ENCODE measurements at regions not wholly inside any gene's neighbourhood (a gene's known extent, or its start where the extent isn't known, plus 50 kb on each side); places are given as distances from the start of the nearest gene placed in this dataset.
"Not testable (repeated sequence)": the region's sequence is repeated elsewhere in the genome, so short reads cannot be mapped to it uniquely, and the experiment has no call there.

DNA sequence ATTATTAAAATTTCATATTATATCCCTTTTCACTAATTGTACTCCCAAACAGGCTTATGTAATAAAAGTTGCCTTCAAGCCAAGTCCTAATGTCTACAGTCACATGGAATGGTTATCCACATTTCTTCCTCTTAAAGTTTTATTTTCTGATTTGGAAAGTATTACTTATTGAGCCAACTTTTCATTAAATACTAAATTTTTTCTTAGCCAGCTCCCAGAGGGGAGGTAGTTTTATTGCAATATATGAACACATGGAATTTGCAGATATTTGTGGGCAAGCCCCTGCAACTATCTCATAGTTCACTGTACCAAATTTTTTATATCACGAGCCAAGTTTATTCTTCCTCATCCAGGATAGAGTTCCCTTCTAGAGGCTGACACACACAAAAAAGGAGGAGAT lies 332.8 kb upstream of the PTGER4 start:
- DNase-seq: no peak

DNA sequence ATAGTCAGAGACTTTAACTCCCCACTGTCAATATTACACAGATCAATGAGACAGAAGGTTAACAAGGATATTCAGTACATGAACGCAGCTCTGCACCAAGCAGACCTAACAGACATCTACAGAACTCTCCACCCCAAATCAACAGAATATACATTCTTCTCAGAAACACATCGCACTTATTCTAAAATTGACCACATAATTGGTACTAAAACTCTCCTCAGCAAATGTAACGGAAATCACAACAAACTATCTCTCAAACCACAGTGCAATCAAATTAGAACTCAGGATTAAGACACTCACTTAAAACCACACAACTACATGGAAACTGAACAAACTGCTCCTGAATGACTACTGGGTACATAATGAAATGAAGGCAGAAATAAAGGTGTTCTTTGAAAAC lies 341.3 kb upstream of the PTGER4 start:
- not testable (repeated sequence) for DNase-seq

DNA sequence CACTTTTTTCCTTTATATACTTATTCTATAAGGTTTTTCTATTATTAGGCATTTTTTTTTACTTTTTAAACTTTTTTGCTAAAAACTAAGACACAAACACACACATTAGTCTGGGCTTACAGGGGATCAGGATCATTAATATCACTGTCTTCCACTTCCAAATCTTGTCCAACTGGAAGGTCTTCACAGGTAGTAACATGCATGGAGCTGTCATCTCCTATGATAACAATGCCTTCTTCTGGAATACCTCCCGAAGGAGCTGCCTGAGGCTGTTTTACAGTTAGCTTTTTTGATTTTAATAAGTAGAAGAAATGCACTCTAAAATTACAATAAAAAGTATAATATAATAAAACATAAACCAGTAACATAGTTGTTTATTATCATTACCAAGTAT lies 345.5 kb upstream of the PTGER4 start:
- no peak for DNase-seq

DNA sequence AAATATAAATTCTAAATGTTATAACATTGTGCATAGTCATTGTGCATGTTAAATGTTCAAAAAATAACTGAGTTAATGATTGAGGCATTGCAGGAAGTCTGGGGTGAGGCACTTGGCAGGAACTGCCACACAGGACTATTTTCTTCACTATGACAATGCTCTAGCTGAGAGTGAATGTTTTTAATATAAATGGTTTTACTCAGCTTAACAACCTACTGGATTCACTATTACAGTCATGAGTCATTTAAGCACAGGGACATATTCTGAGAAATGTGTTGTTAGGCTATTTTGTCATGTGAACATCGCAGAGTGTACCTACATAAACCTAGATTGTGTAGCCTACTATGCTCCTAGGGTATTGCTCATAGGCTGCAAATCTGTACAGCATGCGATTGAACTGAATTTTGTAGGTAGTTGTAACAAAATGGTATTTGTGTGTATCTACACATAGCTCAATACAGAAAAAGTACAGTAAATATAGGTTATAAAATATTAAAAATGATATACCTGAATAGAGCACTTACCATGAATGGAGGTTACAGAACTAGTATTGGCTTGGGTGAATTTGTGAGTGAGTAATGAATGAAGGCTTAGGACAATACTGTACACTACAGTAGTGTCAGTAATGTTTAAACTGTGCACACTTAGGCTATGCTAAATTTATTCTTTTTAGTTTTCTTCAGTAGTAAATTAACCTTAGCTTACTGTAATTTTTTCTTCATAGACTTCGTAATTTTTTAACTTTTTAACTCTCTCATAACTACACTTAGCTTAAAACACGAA lies 346.1 kb upstream of the PTGER4 start:
- no peak for DNase-seq

DNA sequence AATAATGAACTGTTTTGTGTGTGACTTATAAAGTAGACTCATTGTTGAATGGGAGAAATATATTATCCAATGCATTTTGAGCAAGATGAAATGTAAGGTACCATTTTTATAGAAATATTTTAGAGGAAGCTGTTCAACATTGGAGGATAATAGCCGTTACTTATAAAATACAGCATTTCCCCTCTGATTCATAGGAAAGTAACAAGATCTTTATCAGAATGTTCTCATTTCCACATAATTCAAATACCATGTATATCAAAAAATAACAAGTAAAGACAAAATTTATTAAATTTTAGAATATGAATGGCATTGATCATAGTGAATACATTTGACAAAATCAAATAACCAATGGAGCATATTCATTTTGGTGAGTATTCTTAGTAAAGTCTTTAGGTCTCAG lies 346.7 kb upstream of the PTGER4 start:
- no peak for DNase-seq

DNA sequence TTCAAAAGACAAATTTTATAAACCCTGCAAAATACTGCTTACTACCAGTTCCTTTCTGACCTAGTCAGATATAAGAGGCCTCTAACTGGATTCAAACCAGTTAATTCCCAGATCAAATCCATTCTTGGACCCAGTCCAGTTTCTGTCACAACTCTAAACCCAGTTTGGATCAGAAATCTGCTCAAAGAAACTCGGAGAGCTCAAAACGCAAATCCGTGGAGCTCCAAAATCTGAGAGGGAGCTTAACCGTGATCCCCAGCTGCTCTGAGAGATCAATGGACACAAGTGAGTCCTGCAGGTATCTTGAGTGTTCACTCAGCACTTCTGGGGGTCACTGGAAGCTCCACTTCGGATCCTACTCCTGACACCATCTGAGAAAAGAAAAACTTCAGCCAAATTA lies 348.1 kb upstream of the PTGER4 start:
- DNase-seq: no peak

DNA sequence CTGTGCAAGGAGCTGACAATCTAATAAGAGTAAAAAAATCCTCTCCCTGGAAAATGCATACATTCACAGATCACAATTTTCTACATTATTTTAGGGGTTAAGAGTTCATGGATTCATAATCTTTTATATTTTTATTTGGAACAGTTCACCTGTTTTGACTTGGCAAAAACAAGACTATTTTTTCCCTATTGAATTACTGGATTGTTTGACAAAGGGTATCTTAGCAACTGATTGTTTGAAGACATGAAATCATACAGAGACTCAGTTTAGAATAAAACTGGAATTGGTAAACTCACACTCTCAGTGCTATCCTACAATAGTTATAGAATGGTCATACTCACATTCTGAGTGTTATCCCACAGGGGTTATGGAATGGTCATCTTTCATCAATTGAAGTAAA lies 358.2 kb upstream of the PTGER4 start:
- DNase-seq: no peak

DNA sequence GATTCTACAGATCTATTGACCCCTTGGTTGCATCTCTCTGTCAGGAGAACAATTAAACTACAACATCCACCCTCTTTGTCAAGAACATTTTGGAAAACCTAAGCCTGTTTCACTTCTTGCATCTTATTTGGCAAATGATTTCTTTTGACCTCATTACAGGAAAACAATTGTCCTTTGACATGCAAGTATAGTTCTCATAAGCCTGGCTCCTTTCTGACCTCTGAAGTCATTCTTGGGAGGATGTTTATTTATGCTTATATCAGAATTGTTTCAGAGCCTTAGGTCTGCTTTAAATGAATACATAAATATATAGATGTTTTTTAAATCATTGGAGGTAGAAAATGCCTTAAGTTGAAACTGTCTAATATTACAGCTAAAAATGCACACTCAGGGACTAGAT lies 361.3 kb upstream of the PTGER4 start:
- DNase-seq: no peak

DNA sequence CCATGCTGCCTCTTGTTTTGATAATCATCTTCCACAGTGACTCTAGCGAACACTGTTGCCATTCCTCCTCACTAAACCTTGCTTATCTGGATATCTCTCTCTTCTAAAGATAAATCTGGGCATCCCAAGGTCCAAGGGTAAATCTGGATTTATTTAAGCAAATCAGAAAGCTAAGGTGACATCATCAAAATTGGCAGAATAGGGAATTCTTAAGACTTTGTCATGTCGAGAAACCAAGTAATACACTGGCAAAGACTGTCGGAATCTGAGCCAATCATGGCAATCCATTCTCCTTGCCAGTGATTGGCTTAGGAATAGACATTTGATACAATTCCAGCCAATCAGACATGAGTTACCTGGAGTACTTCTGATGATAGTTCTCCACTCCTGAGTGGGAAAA lies 362.7 kb upstream of the PTGER4 start:
- no peak for DNase-seq

DNA sequence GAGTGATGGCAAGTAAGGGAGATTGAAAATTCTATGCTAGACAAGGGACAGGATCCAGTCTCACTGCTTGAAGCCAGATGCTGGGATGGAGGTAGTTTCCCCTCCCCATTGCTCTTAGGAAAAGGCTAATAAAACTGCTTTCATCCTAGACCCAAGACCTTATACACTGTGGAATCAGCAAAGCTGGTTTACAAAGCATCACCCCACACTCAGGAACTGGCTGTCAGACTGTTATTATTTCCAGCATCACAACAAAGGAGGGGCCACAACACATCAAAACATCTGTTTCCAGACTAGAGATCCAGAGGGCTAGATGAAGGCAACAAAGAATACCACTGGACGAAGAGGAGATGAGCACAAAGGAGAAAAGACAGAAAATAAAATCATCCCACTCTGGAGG lies 364.6 kb upstream of the PTGER4 start:
- no peak for DNase-seq

DNA sequence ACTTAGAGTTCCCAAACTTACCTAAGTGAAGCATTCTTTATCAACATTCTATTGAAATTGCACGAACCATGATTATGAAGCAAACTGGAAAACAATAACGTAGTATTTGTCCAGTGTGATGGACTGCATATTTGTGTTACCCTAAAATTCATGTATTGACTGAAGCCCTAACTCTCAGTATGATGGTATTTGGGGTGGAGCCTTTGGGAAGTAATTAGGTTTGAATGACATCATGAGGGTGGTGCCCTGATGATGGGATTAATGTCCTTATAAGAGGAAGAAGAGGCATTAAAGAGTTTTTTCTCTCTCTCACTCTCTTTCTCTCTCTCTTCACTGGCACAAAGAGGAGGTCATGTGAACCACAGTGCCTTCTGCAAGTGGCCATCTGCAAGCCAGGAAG lies 365.4 kb upstream of the PTGER4 start:
- no peak for DNase-seq

DNA sequence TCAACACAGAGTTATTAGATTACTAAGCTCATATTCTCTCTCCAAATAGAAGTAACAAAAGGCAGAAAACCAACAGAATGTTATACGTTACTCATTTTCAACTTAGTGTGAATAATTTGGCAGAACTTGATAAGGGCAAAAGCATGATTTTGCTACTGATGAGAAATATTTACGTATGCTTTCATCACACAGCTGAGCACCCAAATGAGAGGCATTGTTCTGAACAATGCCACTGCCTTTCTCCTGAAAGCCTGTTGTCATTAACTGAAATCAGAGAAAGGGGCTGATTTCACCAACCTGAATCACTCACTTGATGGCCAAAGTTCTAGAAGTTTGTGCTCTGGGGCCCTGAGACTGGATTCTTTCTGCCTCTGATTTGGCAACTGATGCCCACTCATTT lies 367.5 kb upstream of the PTGER4 start:
- DNase-seq: no peak

DNA sequence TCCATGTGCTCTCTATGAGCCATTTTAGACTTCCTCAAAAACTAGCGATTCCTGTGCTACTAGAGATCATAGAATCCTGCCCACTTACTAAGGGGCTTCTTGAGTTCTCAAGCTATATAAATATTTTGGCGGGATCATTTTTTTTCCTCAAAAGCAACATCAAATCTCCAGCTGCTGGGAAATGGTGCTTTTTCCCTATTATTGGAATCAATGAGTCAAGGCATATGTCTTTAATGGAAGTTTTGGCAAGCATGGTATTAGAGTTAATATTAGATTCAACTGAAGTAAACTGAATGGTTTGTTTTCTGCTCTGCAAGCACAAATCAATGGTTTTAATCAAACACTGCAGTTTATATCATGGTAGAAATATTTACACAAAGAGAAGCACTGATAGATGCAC lies 369.9 kb upstream of the PTGER4 start:
- no peak for DNase-seq

DNA sequence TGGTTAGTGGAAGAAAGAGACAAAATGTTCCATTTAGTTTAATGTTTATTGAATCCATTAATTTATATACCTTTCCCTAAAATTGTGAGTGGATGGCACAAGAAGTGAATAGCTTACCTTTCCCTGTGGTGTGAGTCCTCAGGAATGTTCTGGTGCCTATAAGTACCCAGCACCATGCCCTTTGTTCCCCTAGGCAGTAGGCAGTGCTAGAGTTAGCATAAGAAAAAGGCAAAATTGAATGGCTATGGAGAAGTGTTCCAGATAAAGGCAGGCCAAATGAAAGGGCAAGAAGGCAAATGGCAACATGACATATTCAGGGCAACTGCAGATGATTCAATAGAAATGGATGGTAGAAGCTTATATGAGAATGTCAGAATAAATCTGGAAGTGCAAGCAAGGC lies 370.8 kb upstream of the PTGER4 start:
- DNase-seq: no peak

DNA sequence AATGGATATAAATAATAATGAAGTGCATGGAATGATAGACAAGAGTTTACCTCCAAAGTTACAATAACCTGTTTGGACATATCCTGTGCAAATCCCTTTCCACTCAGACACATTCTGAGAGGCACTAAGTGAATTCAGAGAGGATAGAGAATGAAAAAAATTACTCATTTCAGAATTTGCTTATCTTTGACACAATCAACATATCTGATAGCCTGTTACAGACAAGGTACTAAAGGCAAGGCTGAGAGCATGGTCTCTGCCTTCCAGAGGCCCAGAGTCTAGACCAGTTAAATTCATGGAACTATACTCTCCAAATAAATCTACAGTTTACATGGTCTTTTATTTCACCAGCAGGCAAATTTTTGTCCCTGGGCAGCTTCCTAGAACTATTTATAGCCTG lies 371.8 kb upstream of the PTGER4 start:
- DNase-seq: no peak

DNA sequence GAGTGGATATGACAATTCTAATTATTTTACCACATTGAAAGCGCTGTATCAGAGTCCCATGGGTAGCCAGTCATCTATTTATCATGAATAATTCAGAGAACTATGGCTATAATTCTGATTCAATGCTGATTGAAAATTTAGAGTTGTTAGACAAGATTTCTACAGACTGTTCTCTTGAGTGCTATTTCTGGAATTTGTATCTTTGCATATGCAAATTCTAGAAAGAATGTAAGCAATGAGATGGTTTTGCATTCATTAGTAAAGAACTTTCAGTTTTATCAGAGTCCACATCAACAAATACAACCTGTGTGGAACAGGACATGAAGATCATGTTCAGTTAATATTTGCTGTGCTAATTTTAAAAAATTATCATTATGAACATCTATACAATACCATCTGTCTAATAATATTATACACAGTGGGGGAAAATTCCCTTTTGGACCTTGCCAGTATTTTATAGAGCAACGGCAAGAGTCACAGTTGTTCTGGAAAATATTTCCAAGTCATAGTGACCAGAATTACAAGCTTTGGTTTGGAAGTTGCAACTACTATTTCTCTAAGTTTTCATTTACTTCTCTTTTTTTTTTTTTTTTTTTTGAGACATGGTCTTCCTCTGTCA lies 372.7 kb upstream of the PTGER4 start:
- DNase-seq: no peak

DNA sequence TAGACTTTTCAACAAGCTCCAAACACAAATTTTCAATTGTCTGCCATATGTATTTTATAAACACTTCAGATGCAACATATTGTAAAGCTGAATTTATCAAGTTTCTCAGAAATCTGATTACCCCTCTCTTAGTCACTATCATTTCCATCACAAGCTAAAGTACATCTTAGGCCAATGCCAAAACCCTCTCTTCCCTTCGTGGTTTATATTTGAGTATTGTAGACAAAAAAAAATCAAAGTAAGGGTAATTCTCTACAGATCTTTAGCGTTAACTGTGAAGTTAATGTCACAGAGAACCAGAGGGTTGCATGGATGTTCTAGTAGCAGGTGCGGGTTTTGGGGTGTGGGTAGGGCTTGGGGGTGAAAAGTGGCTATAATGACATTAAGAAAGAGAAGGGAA lies 387.7 kb upstream of the PTGER4 start:
- no peak for DNase-seq

DNA sequence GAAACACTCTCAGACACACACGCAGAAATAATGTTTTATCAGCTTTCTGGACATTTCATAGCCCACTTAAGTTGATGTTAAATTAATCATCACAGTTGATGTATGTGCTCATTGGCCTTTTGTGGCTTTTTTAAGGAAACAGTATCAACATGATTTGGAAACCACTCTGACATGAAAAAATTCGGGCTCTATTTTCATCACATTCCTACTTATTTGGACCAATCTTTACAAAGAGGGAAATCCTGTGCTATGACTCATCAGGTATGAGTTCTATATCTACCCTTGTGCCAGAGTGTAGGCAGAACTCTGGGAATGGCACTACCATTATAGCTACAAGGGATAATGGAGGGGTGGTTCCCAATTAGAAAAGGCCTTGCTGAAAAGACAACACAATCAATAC lies 388.4 kb upstream of the PTGER4 start:
- DNase-seq: no peak

DNA sequence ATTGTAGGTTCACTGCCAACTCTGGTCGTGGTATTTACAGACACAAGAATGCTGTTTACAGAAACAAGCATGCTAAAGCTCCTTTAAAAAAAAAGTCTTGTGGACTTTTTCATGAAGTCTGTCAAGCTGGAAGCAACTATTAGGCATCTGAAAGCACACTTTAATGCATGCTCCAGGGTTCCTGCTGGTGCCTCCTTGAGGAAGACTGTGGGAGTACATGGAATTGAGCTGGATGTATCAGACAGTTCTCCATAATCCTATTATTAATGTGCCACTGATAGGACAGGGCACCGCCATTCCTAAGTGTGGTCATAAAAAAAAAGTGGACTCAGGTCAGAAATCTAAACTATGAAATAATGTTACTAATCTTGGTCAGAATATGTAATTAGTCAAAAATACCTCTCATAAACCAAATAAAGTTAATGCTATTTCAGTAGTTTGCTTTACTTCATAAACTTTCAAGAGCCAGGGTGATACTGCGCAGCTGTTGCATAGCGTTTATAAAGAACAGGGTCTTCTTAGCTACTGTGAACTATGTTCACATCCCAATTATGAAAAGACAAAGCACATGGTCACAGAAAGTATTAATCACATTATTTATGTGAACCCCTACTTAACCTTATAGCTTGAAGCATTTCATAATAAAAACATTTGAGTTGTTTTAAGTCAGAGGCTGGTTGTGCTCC lies 390.8 kb upstream of the PTGER4 start:
- DNase-seq: no peak

DNA sequence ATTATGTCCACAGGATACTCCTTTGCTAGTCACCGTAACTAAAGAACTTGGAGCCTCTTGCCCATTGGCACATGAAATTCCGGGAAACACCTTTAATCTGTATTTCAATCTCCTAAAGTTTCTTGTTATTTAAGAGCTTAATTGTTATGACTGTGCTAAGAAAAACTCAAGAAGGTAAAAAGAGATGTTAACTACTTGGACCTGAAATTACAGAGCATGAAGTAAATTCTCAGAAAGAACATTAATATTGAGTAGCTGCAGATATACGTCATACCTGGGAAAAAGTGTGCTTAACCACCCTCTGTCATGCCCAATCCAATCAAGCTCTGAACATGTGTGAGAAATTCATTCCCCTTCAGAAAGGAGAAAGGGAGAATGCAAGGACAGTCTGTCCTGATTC lies 394.9 kb upstream of the PTGER4 start:
- DNase-seq: no peak

DNA sequence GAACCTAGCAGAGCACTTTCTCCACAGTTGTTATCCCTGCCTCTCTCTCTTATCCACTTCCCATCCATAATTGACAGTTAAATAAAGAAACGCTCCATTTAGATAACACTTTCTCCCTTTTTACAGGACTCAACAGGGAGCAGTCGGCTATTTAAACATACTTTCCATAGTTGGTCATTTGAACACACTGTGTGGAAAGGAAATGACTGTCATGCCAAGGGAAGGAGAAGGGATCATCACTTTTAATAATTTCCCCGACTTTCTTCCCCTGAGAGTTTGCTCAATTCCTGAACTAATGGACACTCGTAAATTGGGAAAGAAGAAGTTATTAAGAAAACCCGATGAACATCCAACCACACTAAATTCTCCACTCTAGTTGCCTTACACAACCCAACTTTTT lies 400.8 kb upstream of the PTGER4 start:
- DNase-seq: no peak

DNA sequence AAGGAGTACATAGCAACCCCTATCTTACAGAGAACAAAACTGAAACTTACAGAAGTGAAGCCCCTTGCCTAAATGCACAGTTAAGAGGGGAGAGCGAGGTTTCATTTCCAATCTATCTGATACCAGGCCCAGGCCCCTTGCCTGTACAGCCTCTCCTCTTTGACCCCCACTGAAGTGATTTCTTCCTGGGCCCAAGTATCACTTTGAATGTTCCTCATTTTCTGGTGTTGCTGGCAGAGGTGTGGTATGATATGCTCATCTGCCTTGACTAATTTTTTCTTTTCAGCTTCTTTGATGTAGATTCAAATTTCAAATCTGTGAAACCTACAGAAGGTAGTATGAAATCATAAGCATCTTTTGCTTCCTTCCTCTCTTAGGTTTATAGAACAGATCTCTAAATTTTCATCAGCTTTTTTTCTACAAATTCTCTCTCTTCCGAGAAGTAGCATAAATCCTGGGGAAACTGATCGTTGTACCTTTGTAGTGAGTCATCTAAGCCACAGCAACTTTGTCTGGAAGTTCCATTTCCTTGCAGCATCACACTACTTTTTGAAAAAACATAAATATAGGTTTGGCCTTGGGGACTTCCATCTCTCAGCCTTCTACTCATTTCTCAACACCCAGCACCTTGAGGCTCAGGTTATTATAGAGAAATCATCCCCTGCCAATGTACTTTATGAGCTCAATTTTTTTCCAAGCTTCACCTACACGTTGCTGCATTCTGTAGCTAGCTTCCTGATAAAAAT lies 402.4 kb upstream of the PTGER4 start:
- no peak for DNase-seq

DNA sequence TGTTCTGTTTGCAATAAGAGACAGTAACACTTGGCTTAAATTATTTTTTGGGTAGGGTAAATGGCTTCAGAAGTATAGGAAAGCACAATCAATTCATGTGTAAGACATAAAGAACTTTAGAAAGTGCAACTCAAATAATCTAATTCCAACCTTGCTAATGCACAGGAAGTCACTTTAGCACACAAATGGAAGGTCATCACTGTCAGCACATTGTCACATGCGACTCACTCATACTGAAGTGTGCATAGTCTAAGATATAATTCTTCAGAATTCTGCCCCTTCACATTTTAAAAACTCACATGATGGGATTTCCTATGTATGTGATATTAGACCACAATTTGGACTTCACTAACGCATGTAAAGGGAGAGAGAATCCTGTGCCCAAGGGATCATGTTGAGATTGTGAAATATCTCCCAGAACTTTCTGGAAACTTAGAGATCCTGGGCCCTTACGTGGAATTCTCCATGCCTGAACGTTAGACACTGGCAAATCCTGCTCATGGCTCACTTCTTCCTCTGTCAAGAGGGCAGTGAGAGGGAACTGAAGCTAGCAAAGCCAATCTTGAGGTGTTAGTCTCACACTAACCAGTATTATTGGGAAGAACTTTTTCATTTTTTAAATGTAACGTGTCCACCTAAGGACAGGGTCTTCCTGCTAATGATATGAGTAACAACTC lies 403.2 kb upstream of the PTGER4 start:
- no peak for DNase-seq

Measured in effector CD8-positive, alpha-beta T cell (primary cell).